ENCODE measurements at regions not wholly inside any gene's neighbourhood (a gene's known extent, or its start where the extent isn't known, plus 50 kb on each side); places are given as distances from the start of the nearest gene placed in this dataset.

DNA sequence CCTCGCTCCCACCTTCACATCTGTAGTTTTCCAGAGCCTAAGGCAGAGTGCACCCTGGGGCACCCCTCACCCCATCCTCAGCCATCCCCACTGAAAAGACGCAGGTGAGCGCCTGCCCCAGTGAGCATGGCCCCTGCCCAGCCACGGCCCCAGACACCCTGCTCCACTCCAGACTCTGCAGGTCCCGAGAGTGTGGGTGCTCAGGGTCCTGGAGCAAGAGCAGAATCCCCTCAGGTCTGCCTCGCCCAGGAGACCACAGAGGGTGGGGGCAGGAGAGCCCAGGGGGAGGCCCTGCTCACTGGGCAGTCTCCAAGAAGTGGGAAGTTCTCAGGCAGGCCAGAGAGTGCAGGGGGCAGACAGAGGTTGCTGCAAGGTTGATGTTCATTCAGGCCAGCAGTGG, 158.6 kb upstream of the PPP1R26 start:
- ATAC-seq, result no peak

DNA sequence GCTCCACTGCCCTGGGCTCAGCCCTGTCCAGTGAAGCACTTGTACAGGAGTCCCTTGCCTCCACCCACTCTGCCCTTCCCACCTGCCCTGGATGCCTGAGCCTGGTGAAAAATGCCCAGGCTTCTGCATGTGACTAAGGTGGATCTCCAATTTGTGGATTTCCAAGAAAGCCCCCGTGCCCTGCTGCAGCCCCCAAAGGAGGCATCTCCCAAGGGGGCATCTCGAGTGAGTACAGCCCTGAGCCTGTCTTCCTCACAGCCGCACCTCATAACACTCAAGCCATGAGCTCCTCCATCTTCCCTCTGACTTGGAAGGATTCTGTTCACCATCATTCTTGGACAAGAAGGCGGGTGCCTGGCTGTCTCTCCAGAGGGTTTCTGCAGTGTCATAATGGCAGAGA, 158.0 kb upstream of the PPP1R26 start:
- ATAC-seq (no peak), DNase-seq (no peak)
- TF ChIP-seq CTCF (IDR thresholded peaks at IDR 0.05), result no peak
- Histone ChIP-seq H3K4me1 (no peaks in the 10 kb centered on the region), H3K36me3 (no peaks in the 10 kb centered on the region), H3K27me3 (peaks cover 0 to 9% of the 10 kb centered on the region in 2 donors), H3K27ac (no peak overlapping the region), H3K4me3 (no peak overlapping the region), H3K9me3 (no peaks in the 10 kb centered on the region)
- intact Hi-C loops (cut with DNase I), result no loop called here

More for the DNA sequence above, 158.6 kb upstream of the PPP1R26 start:
- H3K27me3 ChIP-seq, result peaks cover 0 to 8% of the 10 kb centered on the region in 2 donors
- no peak for TF ChIP-seq CTCF (IDR thresholded peaks at IDR 0.05)
- no peak overlapping the region for H3K4me3 ChIP-seq
- H3K4me1 ChIP-seq, result no peaks in the 10 kb centered on the region
- H3K9me3 ChIP-seq, result no peaks in the 10 kb centered on the region
- H3K27ac ChIP-seq, result no peak overlapping the region
- no peaks in the 10 kb centered on the region for H3K36me3 ChIP-seq
- intact Hi-C loops (cut with DNase I), result no loop called here
- DNase-seq, result peak in 1 of 4 donors; percentile 65

- no peaks in the 10 kb centered on the region for H3K36me3 ChIP-seq
- no peak overlapping the region for H3K27ac ChIP-seq
- H3K4me3 ChIP-seq, result no peak overlapping the region
- H3K4me1 ChIP-seq, result no peaks in the 10 kb centered on the region
- intact Hi-C loops (cut with DNase I), result no loop called here
- ATAC-seq (no peak), DNase-seq (no peak)
- peaks cover 0 to 9% of the 10 kb centered on the region in 2 donors for H3K27me3 ChIP-seq
- H3K9me3 ChIP-seq, result no peaks in the 10 kb centered on the region
- no peak for TF ChIP-seq CTCF (IDR thresholded peaks at IDR 0.05)
These were observed 155.3 kb upstream of the PPP1R26 start for GRCh38 chr9:135324329-135324728.

DNA sequence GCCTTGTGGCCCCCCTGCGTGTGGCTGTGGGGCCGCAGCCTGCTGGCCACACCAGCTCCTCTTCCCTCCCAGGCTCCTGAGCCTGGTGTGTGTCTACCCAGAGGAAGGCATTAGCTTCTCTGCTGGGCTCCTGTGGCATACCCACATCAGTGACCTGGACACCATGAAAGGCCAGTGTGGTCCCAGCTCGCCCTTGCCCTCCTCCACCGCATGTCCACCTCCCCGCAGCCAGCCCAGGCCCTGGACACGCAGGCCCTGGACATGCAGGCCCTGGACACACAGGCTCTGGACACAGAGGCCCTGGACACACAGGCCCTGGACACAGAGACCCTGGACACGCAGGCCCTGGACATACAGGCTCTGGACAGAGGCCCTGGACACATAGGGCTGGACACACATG, 153.4 kb upstream of the PPP1R26 start:
- Histone ChIP-seq H3K4me3 (no peak overlapping the region), H3K9me3 (no peaks in the 10 kb centered on the region), H3K27ac (no peak overlapping the region), H3K4me1 (no peaks in the 10 kb centered on the region), H3K36me3 (no peaks in the 10 kb centered on the region), H3K27me3 (peaks cover 0 to 4% of the 10 kb centered on the region in 2 donors)
- intact Hi-C loops (cut with DNase I), result no loop called here
- DNase-seq (peak in 1 of 4 donors; percentile 63), ATAC-seq (no peak)
- no peak for TF ChIP-seq CTCF (IDR thresholded peaks at IDR 0.05)

GRCh38 chr9:135326633-135327152, 152.9 kb upstream of the PPP1R26 start:
- H3K4me3 ChIP-seq, result no peak overlapping the region
- H3K4me1 ChIP-seq, result no peaks in the 10 kb centered on the region
- H3K9me3 ChIP-seq, result no peaks in the 10 kb centered on the region
- no peak for TF ChIP-seq CTCF (IDR thresholded peaks at IDR 0.05)
- ATAC-seq (no peak), DNase-seq (no peak)
- H3K36me3 ChIP-seq, result no peaks in the 10 kb centered on the region
- H3K27ac ChIP-seq, result no peak overlapping the region
- intact Hi-C loops (cut with DNase I), result no loop called here
- H3K27me3 ChIP-seq, result peaks cover 0 to 3% of the 10 kb centered on the region in 2 donors
